ENCODE measurements at regions not wholly inside any gene's neighbourhood (a gene's known extent, or its start where the extent isn't known, plus 50 kb on each side); places are given as distances from the start of the nearest gene placed in this dataset.

DNA sequence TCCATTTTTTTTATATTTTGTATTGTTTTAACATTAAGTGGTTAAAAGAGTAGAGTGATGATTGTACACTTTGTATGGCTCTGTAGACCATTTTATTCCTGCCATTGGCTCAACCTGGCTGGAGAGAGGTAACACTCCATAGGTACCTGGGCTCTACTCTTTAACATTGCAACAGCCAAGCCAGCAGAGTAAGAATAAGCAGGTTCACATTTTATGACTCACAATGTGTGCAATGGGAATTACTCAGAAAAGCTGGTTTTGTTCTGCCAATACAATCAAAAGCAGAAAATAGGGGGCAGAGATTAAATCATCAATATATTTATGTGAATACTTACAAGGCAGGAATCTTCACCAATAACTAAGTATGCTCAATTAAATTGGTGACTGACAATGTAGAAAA, 1324.0 kb downstream of the AMY1C start:
- TF ChIP-seq CTCF (IDR thresholded peaks at IDR 0.05; ENCODE audit: borderline replicate concordance, extremely low read depth, low read length, poor library complexity, severe bottlenecking), result no peak
- no peak for TF ChIP-seq EZH2 (IDR thresholded peaks at IDR 0.05; ENCODE audit: borderline replicate concordance, low read depth, low read length, severe bottlenecking)
